Esophagus squamous epithelium (tissue), 5 donors: ENCODE measurements at regions not wholly inside any gene's neighbourhood (a gene's known extent, or its start where the extent isn't known, plus 50 kb on each side); places are given as distances from the start of the nearest gene placed in this dataset.

Source experiments
- DNase-seq: peaks from one replicate; lab custom pipeline; 2025; lab: John Stamatoyannopoulos, UW
- H3K27ac ChIP-seq, 4 donors: fragments of 200-600 bp; sonication (generic); one replicate each; pipeline ENCODE4 v1.5.1; 2016 to 2019; ENCODE audit warnings: mild to moderate bottlenecking in 1 of 4
- H3K27me3 ChIP-seq, 4 donors: fragments of 200-600 bp; sonication (generic); 1 replicate in 3 of 4; 2 replicates in 1 of 4; pipeline versions ENCODE4 v1.5.1 to v1.6.0; 2017 to 2021; ENCODE audit warnings: antibody characterized with exemption in 1 of 4
- H3K36me3 ChIP-seq, 3 donors: fragments of 200-600 bp; sonication (generic); one replicate each; pipeline ENCODE4 v1.5.1; 2016 to 2019
- H3K4me1 ChIP-seq, 3 donors: fragments of 200-600 bp; sonication (generic); one replicate each; pipeline ENCODE4 v1.5.1; 2017 to 2019
- H3K4me3 ChIP-seq, 4 donors: fragments of 200-600 bp; sonication (generic); 1 replicate in 3 of 4; 2 replicates in 1 of 4; pipeline ENCODE4 v1.5.1; 2016 to 2019; ENCODE audit warnings: mild to moderate bottlenecking in 2 of 4, moderate library complexity in 1 of 4
- H3K9me3 ChIP-seq, 3 donors: fragments of 200-600 bp; sonication (generic); one replicate each; pipeline ENCODE4 v1.5.1; 2016 to 2019
- CTCF ChIP-seq, 6 experiments: fragments of 450-650 bp in 4 of 6; fragments of 200-600 bp in 2 of 6; sonication (generic) in 2 of 6; IDR thresholded peaks; one replicate each; pipeline ENCODE4 v1.5.1; 2016 to 2019; ENCODE audit warnings: antibody characterized with exemption in 6 of 6, mild to moderate bottlenecking in 4 of 6, moderate library complexity in 4 of 6
- POLR2A ChIP-seq, 4 donors: fragments of 450-650 bp; IDR thresholded peaks; one replicate each; pipeline ENCODE4 v1.6.1; 2017; ENCODE audit warnings: antibody characterized with exemption in 4 of 4, mild to moderate bottlenecking in 4 of 4, moderate library complexity in 3 of 4
- WGBS, 2 donors: methylation state at CpG; one replicate each; pipeline ENCODE4 v1.1.5; 2018; 5-methylcytosine and 5-hydroxymethylcytosine counted together
- intact Hi-C: fragments of 100-400 bp; cut with DNase I; formaldehyde crosslinking; loops from one replicate; pipeline ENCODE4 v1.15.0; 2022
- donor health status: DM: yes; HTN: yes; CAD: no.

- H3K4me3 ChIP-seq = no peak overlapping the region
- 86% methylated on average over 10 of the region's 10 CpGs for WGBS, 2 donors
- no peaks in the 10 kb centered on the region for H3K9me3 ChIP-seq
- no peaks in the 10 kb centered on the region for H3K27me3 ChIP-seq
- intact Hi-C loops = no loop called here
- TF ChIP-seq CTCF (IDR thresholded peaks at IDR 0.05) = no peak
- TF ChIP-seq POLR2A (IDR thresholded peaks at IDR 0.05) = no peak
- peaks cover 8 to 60% (median 9%) of the 10 kb centered on the region in 3 donors for H3K4me1 ChIP-seq
- DNase-seq = no peak
- peak overlapping the region in 1 of 4 donors; percentile 58 for H3K27ac ChIP-seq
- no peaks in the 10 kb centered on the region for H3K36me3 ChIP-seq
These were observed 216.5 kb downstream of the URB2 start for GRCh38 chr1:229842302-229843255.

- intact Hi-C loops = no loop called here
- no peaks in the 10 kb centered on the region for H3K36me3 ChIP-seq
- H3K9me3 ChIP-seq = no peaks in the 10 kb centered on the region
- no peak for DNase-seq
- H3K4me3 ChIP-seq = no peak overlapping the region
- WGBS, 2 donors = 34 to 47% methylated on average over 3 of the region's 3 CpGs
- TF ChIP-seq CTCF (IDR thresholded peaks at IDR 0.05) = peak in 4 of 6 experiments; percentile 17 to 39 (median 22)
- TF ChIP-seq POLR2A (IDR thresholded peaks at IDR 0.05) = no peak
- H3K27me3 ChIP-seq = no peaks in the 10 kb centered on the region
- peaks cover 8 to 53% (median 9%) of the 10 kb centered on the region in 3 donors for H3K4me1 ChIP-seq
- peak overlapping the region in 3 of 4 donors; percentile 17 to 73 (median 42) for H3K27ac ChIP-seq
These were observed 217.7 kb downstream of the URB2 start for GRCh38 chr1:229843627-229844238.

GRCh38 chr1:229844675-229845074 lies 218.6 kb downstream of the URB2 start:
- TF ChIP-seq POLR2A (IDR thresholded peaks at IDR 0.05) (no peak), CTCF (IDR thresholded peaks at IDR 0.05) (no peak)
- Histone ChIP-seq H3K4me3 (no peak overlapping the region), H3K27ac (peak overlapping the region; percentile 13 to 73 (median 30)), H3K27me3 (peaks cover 0 to under 1% (median 0%) of the 10 kb centered on the region in 4 donors), H3K4me1 (peaks cover 8 to 53% (median 9%) of the 10 kb centered on the region in 3 donors), H3K9me3 (no peaks in the 10 kb centered on the region), H3K36me3 (no peaks in the 10 kb centered on the region)
- intact Hi-C loops = no loop called here
- no peak for DNase-seq
- WGBS, 2 donors = 13 to 28% methylated on average over 5 to 6 of the region's 6 CpGs

- H3K9me3 ChIP-seq = no peaks in the 10 kb centered on the region
- TF ChIP-seq POLR2A (IDR thresholded peaks at IDR 0.05) = no peak
- no peak for TF ChIP-seq CTCF (IDR thresholded peaks at IDR 0.05)
- H3K4me3 ChIP-seq = no peak overlapping the region
These were observed 219.5 kb downstream of the URB2 start for GRCh38 chr1:229845410-229846138.

More at GRCh38 chr1:229845410-229846138, 219.5 kb downstream of the URB2 start:
- peaks cover 0 to 10% (median 0%) of the 10 kb centered on the region in 4 donors for H3K27me3 ChIP-seq
- peaks cover 8 to 51% (median 9%) of the 10 kb centered on the region in 3 donors for H3K4me1 ChIP-seq
- no peaks in the 10 kb centered on the region for H3K36me3 ChIP-seq
- WGBS, 2 donors = 66 to 89% methylated on average over 4 of the region's 4 CpGs
- intact Hi-C loops = no loop called here
- DNase-seq = no peak
- peak overlapping the region in 1 of 4 donors; percentile 42 for H3K27ac ChIP-seq
